ENCODE measurements at regions not wholly inside any gene's neighbourhood (a gene's known extent, or its start where the extent isn't known, plus 50 kb on each side); places are given as distances from the start of the nearest gene placed in this dataset.

GRCh38 chr20:4303136-4303535 lies 54.0 kb upstream of the ADRA1D start:
- no peak for DNase-seq (ENCODE audit: low read depth)

- DNase-seq (ENCODE audit: low read depth) = no peak
Measured at GRCh38 chr20:4300921-4301320, 51.8 kb upstream of the ADRA1D start.

DNA sequence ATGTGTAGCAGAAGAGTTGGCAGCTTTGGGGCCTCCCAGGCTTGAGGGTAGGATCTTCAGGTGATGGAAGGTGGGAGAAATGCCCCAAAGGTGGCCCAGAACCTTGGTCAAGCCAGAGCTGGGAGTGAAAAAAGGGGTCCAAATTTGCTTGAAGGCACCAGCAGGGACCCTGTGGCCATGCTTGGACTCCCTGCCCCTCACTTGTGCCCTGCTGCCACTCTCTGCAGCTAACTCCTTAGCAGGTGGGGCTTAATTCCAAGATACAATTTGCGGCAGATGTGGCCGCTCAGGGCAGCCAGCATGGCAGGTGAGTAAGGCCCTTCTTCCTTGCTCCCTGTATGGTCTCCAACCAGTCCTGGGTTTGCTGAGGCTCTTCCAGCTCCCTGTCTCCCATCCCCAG lies 51.3 kb upstream of the ADRA1D start:
- DNase-seq (ENCODE audit: low read depth) = no peak

DNA sequence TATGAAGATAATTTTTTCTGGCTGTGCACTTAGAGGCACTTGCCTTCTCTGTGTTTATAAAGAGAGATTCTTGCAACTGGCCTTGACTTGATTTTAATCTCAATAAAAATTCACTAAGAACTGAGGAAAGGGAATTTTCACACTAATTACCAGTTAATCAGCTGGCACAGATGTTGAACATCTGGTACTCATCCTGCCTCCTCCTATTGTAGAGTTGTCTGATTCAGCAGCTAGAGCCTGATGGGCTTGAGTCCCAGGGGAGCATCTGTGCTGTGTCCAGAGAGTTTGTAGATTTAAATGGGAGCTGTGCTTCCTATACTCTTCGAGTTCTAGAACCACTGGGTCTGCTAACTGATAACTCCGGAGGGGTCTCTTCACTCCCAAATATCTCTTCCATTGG lies 50.7 kb upstream of the ADRA1D start:
- DNase-seq (ENCODE audit: low read depth) = no peak

- DNase-seq (ENCODE audit: low read depth) = no peak
Measured at GRCh38 chr20:4299216-4299615, 50.1 kb upstream of the ADRA1D start.
